Gastroesophageal sphincter (tissue), 4 donors: ENCODE measurements at regions not wholly inside any gene's neighbourhood (a gene's known extent, or its start where the extent isn't known, plus 50 kb on each side); places are given as distances from the start of the nearest gene placed in this dataset.

Experiments
- ATAC-seq: fragments of 150-250 bp; one replicate; pipeline ENCODE4 v1.9.1; 2016; ENCODE audit warnings: mild to moderate bottlenecking, moderate library complexity
- H3K27ac ChIP-seq, 4 donors: fragments of 200-600 bp; sonication (generic) in 3 of 4; 1 replicate in 3 of 4; 2 replicates in 1 of 4; pipeline ENCODE4 v1.5.1; 2016 to 2019
- H3K27me3 ChIP-seq: fragments of 200-600 bp; sonication (generic); one replicate; pipeline ENCODE4 v1.5.1; 2019
- H3K36me3 ChIP-seq, 2 donors: fragments of 200-600 bp; sonication (generic); one replicate each; pipeline ENCODE4 v1.5.1; 2019; ENCODE audit warnings: control low read depth in 1 of 2
- H3K4me1 ChIP-seq, 3 donors: fragments of 200-600 bp; sonication (generic); 1 replicate in 2 of 3; 2 replicates in 1 of 3; pipeline ENCODE4 v1.5.1; 2016 to 2019; ENCODE audit warnings: control low read depth in 2 of 3
- H3K4me3 ChIP-seq, 2 donors: fragments of 200-600 bp; sonication (generic); one replicate each; pipeline ENCODE4 v1.5.1; 2019; ENCODE audit warnings: mild to moderate bottlenecking in 1 of 2, moderate library complexity in 1 of 2
- H3K9me3 ChIP-seq, 3 donors: fragments of 200-600 bp; sonication (generic); one replicate each; pipeline ENCODE4 v1.5.1; 2017 to 2019; ENCODE audit warnings: control low read depth in 2 of 3
- EP300 ChIP-seq: sonication (generic); formaldehyde crosslinking; IDR thresholded peaks from one replicate; pipeline ENCODE4 v1.6.1; 2017; ENCODE audit warnings: antibody characterized with exemption, mild to moderate bottlenecking
- POLR2A ChIP-seq, 2 donors: fragments of 450-650 bp; IDR thresholded peaks; one replicate each; pipeline ENCODE4 v1.6.1; 2017; ENCODE audit warnings: antibody characterized with exemption in 2 of 2, mild to moderate bottlenecking in 2 of 2, moderate library complexity in 1 of 2
- POLR2AphosphoS5 ChIP-seq: sonication (generic); formaldehyde crosslinking; IDR thresholded peaks from one replicate; pipeline ENCODE4 v1.6.1; 2017; ENCODE audit warnings: antibody characterized with exemption
- WGBS, 2 donors: methylation state at CpG; one replicate each; pipeline ENCODE4 v1.1.5; 2018; ENCODE audit warnings: low coverage in 1 of 2; 5-methylcytosine and 5-hydroxymethylcytosine counted together
- TF ChIP-seq, protein P1 (sequence below), 4 experiments: fragments of 200-600 bp in 2 of 4; fragments of 450-650 bp in 2 of 4; sonication (generic) in 1 of 4; IDR thresholded peaks; one replicate each; pipeline ENCODE4 v1.5.1; 2017 to 2019; ENCODE audit warnings: antibody characterized with exemption in 4 of 4, mild to moderate bottlenecking in 2 of 4, moderate library complexity in 2 of 4

DNA sequence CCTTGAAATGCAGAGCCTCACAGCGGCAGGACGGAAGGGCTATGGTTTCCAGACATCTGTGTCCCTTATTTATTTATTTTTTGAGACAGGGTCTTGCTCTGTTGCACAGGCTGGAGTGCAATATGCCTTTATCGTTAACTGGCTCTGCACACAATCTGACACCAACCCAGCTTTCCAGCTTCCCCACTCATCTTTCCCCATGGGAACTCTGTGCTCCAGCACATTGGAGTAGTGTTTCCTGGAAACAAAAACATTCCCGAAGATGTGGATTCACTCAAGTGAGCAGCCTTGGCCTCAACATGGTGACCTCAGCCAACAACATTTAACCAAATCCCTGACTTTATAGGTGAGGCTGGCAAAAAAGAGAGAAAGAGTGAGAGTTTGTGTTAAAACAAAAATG lies 307.1 kb downstream of the TMEM114 start:
- TF ChIP-seq POLR2AphosphoS5 (no peak), POLR2A (IDR thresholded peaks at IDR 0.05) (no peak), EP300 (no peak)
- TF ChIP-seq, protein P1, sequence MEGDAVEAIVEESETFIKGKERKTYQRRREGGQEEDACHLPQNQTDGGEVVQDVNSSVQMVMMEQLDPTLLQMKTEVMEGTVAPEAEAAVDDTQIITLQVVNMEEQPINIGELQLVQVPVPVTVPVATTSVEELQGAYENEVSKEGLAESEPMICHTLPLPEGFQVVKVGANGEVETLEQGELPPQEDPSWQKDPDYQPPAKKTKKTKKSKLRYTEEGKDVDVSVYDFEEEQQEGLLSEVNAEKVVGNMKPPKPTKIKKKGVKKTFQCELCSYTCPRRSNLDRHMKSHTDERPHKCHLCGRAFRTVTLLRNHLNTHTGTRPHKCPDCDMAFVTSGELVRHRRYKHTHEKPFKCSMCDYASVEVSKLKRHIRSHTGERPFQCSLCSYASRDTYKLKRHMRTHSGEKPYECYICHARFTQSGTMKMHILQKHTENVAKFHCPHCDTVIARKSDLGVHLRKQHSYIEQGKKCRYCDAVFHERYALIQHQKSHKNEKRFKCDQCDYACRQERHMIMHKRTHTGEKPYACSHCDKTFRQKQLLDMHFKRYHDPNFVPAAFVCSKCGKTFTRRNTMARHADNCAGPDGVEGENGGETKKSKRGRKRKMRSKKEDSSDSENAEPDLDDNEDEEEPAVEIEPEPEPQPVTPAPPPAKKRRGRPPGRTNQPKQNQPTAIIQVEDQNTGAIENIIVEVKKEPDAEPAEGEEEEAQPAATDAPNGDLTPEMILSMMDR (IDR thresholded peaks at IDR 0.05): no peak
- whole genome bisulfite sequencing, 2 donors: 41 to 81% methylated on average over 2 of the region's 4 CpGs
- H3K36me3 ChIP-seq: no peaks in the 10 kb centered on the region
- H3K9me3 ChIP-seq: peaks cover 0 to 7% (median 0%) of the 10 kb centered on the region in 3 donors
- H3K4me1 ChIP-seq: no peaks in the 10 kb centered on the region
- no peak overlapping the region for H3K4me3 ChIP-seq
- ATAC-seq: no peak
- H3K27ac ChIP-seq: no peak overlapping the region
- H3K27me3 ChIP-seq: no peaks in the 10 kb centered on the region

DNA sequence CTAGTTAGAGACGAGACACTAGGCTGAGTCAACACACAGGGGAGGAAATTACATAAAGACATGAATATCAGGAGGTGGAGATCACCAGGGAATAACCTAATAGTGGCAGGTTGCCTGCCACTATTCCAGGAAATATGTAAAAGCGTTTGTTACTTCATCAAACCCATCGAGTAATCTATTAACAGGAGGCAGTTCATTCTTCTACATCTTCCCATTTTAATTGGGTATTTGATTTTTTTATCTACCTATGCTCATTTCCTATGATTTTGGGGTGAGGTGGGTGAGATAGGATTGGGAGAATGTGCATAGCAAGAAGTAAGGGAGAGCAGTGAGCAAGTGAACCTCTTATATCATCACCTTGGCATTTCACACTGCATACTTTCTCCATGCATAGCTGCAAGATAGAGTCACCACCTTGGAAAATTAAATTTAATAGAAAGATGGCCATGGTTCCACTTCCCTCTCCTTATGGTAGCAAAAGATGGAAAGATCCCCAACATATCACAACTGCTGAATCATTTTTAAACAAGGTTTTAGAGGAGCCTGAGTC lies 312.2 kb downstream of the TMEM114 start:
- H3K4me3 ChIP-seq: no peak overlapping the region
- TF ChIP-seq POLR2AphosphoS5 (no peak), EP300 (no peak), POLR2A (IDR thresholded peaks at IDR 0.05) (no peak)
- TF ChIP-seq, protein P1 (IDR thresholded peaks at IDR 0.05): no peak
- H3K9me3 ChIP-seq: peaks cover 0 to 7% (median 0%) of the 10 kb centered on the region in 3 donors
- H3K27me3 ChIP-seq: no peaks in the 10 kb centered on the region
- H3K27ac ChIP-seq: no peak overlapping the region
- ATAC-seq: no peak
- no peaks in the 10 kb centered on the region for H3K36me3 ChIP-seq
- H3K4me1 ChIP-seq: no peaks in the 10 kb centered on the region
- WGBS, 2 donors: 52 to 56% methylated on average over 3 of the region's 3 CpGs

DNA sequence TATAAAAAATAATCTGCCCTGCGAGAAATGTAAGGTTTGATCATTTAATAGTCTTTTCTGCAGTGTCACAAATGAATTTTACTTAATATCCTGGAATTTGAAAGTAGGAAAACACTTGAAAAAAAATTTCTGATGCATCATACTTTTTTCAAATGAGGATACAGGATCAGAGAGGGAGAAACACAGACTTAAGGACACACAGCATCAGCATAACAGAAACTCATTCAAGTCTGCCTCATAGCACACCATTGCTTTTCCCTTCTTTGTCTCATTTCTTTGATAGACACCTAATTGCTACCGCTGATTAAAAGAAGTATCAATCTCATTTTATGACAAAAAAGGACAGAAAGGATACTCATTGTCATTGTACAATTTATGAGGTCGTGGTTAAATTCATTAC lies 319.0 kb downstream of the TMEM114 start:
- Histone ChIP-seq H3K9me3 (peaks cover 0 to 15% (median 0%) of the 10 kb centered on the region in 3 donors), H3K27me3 (no peaks in the 10 kb centered on the region), H3K4me1 (no peaks in the 10 kb centered on the region), H3K4me3 (no peak overlapping the region), H3K36me3 (no peaks in the 10 kb centered on the region), H3K27ac (no peak overlapping the region)
- WGBS, 2 donors: 68 to 80% methylated on average over 3 of the region's 3 CpGs
- no peak for ATAC-seq
- TF ChIP-seq POLR2A (IDR thresholded peaks at IDR 0.05) (no peak), POLR2AphosphoS5 (no peak), EP300 (no peak)
- TF ChIP-seq, protein P1 (IDR thresholded peaks at IDR 0.05): no peak

DNA sequence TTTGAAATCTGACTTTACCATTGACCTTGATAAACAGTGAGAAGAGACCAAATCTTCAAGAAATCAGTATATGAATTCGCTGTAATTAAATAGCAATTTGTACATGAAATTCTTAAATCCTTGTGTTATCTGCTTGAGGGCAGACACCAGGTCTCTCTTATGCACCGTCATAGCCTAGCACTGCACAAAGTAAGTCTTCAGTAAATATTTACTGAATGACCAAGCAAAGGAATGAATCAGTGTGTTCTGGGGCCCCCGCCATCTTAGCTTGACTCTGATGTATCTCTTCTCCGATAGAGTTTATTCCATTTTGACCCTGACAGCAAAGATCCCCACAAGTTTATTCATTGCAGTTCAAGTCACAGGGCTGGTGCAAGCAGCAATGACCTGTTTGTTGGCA lies 328.0 kb downstream of the TMEM114 start:
- Histone ChIP-seq H3K4me3 (no peak overlapping the region), H3K27ac (no peak overlapping the region), H3K4me1 (no peaks in the 10 kb centered on the region), H3K36me3 (no peaks in the 10 kb centered on the region), H3K27me3 (no peaks in the 10 kb centered on the region), H3K9me3 (no peaks in the 10 kb centered on the region)
- WGBS, 2 donors: 47 to 61% methylated on average over 4 of the region's 4 CpGs
- TF ChIP-seq POLR2AphosphoS5 (no peak), POLR2A (IDR thresholded peaks at IDR 0.05) (no peak), EP300 (no peak)
- TF ChIP-seq, protein P1 (IDR thresholded peaks at IDR 0.05): no peak
- ATAC-seq: no peak

DNA sequence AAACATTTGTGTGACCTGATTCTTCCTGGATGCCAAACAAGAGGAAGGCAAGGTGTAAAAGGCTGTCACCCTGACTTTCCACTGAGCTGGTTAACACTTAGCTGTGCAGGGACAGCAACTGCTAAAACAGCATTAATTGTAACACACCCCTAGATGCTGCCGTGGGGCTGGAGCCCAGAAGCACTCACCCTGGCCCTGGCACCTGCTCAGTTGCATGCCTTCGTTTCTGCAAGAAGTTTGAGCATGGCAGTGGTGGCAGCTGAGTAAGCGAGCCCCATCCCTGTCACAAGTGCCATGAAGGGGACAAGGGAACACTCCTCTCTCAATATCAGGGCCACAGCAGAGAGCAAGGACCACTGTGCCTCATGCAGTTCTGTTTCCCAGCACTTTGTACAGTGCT lies 330.2 kb downstream of the TMEM114 start:
- Histone ChIP-seq H3K36me3 (no peaks in the 10 kb centered on the region), H3K9me3 (no peaks in the 10 kb centered on the region), H3K27me3 (no peaks in the 10 kb centered on the region), H3K27ac (no peak overlapping the region), H3K4me3 (no peak overlapping the region), H3K4me1 (no peaks in the 10 kb centered on the region)
- 50 to 80% methylated on average over 1 to 2 of the region's 3 CpGs for WGBS, 2 donors
- ATAC-seq: no peak
- TF ChIP-seq EP300: no peak
- TF ChIP-seq POLR2A (IDR thresholded peaks at IDR 0.05): no peak
- TF ChIP-seq, protein P1 (IDR thresholded peaks at IDR 0.05): no peak
- TF ChIP-seq POLR2AphosphoS5: no peak
